ENCODE measurements at regions not wholly inside any gene's neighbourhood (a gene's known extent, or its start where the extent isn't known, plus 50 kb on each side); places are given as distances from the start of the nearest gene placed in this dataset.
"Not testable (repeated sequence)": the region's sequence is repeated elsewhere in the genome, so short reads cannot be mapped to it uniquely, and the experiment has no call there.

DNA sequence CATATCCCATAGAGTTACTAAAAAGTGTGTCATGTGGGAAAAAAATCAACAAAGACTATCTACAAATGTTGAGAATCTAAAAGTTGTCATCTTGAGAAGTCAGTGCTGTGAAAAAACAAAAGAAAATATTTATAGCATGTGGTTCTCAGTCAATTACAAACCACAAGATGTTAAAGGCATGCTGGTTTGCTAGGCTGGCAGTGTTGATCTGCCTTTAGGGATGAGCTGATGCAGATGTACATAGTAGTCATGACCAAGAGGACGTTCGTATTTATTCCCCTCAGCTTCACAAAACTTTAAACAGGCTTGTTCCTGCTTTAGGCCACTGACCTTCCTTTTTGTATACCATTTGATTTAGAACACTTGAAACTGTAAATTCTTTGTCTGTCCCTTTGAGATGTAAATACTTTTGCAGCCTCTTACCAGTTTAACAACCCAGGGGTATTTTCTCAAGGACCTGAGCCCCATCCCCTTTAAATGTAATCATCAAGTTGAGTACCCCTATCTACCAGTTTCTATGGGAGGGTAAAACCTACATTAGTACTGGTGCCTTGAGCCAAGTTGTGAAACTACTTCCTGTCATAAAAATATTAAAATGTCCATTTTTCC is 446.6 kb downstream of the KCNJ18 start:
- DNase-seq, result no peak

DNA sequence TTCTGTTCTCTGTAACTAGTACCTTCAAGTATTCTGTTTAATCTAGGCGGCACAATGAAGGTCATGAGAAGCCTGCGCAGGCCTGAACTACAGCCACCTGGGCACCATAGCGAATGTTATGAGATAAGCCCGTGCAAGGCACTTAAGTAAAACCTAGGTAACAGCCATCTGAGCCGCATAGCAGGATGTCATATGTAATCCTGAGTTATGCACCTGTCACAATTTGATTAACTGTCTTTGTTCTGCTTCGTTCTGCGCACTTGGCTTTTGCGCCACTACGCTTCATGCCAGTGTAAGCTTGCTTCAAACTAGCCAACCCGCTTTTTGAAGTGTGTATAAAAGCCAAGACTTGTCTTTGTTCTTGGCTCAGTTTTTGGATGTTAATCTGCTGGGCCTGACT is 449.8 kb downstream of the KCNJ18 start:
- DNase-seq, result no peak

DNA sequence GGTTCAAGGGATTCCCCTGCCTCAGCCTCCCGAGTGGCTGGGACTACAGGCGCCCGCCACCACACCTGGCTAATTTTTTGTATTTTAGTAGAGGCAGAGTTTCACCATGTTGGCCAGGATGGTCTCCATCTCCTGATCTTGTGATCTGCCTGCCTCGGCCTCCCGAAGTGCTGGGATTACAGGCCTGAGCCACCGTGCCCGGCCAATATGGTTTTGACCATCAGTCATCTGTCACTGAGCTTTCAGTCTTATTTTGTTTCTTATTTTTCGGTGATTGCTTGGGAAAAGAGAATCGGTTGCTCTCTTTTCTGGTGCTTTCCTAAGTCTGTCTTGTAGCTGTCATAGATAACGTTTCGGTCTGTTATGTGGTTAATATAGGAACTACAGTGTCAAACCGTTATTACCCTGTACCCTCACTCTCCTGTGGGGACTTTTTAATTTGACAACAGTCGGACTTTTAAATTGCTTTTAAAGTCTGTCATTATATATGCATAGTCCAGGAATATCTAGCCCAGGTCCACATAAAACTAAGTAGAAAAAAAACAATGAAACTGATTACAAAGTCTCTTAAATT is 453.4 kb downstream of the KCNJ18 start:
- no peak for DNase-seq

DNA sequence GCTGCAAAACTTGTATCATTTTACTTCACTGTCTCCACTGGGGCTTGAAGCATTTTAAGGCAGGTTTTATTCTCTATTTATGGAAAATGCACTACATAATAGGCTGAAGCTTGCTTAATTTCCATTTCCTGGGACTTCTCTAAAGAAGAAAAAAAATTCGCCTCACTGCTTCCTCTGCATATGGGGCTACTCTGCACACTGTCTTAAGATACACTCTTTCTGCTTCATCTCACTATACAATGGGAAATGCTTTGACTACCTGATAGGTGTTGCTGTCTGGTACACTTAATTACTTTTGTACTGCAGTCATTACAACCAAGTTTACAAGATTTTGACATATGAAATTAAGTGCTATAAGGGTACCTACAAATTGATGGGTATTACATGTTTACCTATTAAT is 466.0 kb downstream of the KCNJ18 start:
- DNase-seq, result no peak

DNA sequence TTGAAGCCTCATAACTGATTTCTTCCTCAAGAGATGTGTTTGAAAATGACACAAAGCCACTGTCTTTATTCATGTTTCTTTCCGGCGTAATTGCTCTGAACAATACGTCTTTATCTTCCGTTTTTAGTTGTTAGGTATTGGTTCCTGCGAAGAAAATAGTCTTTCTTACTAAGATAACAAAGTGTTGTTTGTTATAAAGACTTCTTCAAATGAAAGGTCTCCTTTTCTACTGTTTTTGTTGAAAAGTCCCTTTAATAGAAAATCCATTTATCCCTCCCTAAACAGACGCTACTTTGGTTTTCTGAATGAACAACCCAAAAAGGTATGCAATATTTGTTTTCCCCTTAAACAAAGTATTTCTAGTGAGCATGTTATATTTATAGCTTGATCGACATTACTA is 469.1 kb downstream of the KCNJ18 start:
- no peak for DNase-seq

DNA sequence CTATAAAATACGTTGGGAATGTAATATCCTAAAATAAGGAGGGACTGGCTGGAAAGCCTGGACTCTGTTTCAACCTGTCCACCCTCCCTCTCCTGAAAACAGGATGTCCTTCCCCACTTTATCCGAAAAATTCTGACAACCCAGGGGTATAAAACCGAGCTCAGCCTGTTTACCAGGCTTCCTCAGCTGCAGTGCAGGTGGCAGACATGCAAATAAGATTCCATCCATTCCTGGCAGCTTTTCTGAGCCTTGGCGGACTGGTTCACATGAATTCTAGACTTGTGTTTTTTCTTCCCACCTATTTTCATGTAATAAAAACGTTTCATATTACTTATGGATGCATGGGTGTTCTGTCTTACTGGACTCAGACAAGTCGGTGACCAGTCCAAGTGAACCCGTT is 479.3 kb downstream of the KCNJ18 start:
- no peak for DNase-seq

DNA sequence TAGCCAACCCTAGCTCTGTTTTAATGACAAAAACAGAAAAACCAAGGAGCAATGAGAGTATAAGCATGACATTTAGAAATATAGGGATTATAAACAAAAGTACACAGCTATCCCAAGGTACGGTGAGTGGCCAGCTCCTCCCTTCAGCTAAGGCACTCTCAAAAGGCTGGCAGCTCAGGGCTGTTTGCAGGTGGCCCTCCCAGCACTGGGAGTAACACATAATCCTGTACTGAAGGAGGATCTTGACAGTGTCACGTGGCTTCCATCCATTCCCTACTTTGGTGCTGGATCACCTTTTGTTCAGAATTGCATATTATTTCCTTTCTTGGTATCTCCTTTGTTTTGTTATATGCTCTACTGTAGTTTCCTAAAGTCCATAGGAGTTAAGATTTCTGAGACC is 500.8 kb downstream of the KCNJ18 start:
- no peak for DNase-seq

DNA sequence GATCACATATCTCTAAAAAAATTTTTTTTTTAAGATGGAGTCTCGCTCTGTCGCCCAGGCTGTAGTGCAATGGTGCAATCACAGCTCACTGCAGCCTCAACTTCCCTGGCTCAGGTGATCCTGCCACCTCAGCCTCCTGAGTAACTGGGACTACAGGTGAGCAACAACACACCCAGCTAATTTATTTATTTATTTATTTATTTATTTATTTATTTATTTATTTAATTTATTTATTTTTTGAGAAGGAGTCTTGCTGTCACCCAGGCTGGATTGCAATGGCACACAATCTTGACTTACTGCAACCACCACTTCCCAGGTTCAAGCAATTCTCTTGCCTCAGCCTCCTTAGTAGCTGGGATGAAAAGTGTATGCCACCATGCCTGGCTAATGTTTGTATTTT is 507.9 kb downstream of the KCNJ18 start:
- DNase-seq, result not testable (repeated sequence)

DNA sequence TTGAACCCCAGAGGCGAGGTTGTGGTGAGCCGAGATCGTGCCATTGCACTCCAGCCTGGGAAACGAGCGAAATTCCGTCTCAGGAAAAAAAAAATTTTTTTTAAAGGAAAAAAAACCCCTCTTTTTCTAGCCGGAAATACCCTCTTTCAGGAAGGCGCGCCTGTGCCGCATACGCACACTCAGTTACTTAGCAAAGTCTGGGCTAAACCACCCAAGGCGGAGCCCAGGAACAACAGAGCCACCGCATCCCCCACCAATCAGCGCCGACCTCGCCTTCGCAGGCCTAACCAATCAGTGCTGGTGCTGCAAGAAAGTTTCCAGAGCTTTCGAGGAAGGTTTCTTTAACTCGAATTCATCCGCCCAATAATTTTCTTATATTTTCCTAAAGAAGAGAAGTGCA is 510.4 kb downstream of the KCNJ18 start:
- DNase-seq, result no peak

DNA sequence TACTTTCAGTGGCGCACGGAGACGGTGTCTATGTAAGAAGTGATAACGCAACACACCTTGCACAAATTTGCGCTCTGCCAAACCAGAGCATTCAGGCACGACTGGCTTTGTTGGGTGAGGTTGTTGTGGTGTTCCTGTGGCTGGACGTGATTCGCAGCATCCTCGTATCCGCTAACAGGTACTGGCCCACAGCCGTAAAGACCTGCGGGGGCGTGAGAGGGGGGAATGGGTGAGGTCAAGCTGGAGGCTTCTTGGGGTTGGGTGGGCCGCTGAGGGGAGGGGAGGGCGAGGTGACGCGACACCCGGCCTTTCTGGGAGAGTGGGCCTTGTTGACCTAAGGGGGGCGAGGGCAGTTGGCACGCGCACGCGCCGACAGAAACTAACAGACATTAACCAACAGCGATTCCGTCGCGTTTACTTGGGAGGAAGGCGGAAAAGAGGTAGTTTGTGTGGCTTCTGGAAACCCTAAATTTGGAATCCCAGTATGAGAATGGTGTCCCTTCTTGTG is 510.9 kb downstream of the KCNJ18 start:
- DNase-seq, result no peak

DNA sequence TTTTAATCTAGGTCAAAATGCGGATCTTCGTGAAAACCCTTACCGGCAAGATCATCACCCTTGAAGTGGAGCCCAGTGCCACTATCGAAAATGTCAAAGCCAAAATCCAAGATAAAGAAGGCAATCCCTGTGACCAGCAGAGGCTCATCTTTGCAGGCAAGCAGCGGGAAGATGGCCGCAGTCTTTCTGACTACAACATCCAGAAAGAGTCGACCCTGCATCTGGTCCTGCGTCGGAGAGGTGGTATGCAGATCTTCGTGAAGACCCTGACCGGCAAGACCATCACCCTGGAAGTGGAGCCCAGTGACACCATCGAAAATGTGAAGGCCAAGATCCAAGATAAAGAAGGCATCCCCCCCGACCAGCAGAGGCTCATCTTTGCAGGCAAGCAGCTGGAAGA is 511.8 kb downstream of the KCNJ18 start:
- DNase-seq, result not testable (repeated sequence)

DNA sequence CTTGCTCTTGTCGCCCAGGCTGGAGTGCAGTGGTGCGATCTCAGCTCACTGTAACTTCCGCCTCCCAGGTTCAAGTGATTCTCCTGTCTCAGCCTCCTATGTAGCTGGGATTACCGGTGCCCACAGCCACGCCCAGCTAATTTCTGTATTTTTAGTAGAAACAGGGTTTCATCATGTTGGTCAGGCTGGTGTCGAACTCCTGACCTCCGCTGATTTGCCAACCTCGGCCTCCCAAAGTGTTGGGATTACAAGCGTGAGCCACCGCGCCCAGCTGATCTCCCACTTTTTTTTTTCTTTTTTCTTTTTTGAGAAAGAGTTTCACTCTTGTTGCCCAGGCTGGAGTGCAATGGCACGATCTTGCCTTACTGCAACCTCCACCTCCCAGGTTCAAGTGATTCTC is 517.9 kb downstream of the KCNJ18 start:
- DNase-seq, result not testable (repeated sequence)

DNA sequence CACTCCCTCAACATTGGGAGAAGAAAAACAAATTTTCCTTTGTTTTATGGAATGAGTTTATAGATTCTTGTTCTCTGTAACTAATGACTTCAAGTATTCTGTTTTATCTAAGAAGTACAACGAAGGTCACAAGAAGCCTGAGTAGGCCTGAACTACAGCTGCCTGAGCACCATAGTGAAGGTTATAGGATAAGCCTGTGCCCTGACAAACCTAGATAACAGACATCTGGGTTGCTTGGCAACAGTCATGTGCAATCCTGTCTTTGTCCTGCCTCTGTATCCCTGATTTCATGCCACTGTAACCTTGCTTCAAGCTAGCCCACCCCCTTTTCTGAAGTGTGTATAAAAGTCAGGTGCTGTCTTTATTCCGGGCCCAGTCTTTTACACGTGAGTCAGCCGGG is 520.8 kb downstream of the KCNJ18 start:
- DNase-seq, result not testable (repeated sequence)

DNA sequence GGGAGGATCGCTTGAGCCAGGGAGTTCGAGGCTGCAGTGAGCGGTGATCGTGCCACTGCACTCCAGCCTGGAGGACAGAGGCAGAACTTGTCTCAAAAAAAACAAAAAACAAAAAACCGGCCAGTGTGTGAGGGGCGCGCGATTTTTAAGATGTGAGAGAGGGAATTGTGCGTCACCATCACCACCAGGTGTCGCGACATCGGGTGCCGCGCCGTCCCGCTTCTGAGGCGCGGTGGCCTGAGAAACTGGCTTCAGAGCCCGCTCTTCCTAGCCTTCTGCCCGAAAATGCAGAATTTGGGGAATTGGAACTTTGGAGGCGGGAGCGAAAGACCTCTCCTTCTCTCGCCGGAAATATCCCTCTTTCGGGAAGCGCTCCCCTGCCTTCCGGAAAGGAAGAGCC is 524.8 kb downstream of the KCNJ18 start:
- DNase-seq, result no peak

DNA sequence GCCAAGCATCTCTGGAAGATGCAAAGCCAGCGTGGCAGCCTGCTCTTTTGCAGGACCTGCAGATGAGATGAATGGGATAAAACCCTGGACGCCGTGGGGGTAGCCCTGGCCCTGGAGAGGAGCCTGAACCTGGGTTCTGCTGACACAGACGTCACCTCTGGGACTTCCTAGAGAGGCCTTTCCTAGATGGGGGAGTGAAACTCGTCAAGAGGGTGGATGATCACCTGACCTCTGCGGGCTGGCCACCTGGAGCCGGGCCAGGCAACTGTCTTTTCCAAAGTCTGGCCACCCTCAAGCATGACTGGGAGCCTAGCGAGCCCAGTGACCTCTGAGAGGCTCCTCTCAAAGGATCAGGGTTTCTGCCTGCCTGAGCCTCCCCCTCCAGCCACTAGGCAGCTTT is 529.0 kb downstream of the KCNJ18 start:
- DNase-seq, result no peak

DNA sequence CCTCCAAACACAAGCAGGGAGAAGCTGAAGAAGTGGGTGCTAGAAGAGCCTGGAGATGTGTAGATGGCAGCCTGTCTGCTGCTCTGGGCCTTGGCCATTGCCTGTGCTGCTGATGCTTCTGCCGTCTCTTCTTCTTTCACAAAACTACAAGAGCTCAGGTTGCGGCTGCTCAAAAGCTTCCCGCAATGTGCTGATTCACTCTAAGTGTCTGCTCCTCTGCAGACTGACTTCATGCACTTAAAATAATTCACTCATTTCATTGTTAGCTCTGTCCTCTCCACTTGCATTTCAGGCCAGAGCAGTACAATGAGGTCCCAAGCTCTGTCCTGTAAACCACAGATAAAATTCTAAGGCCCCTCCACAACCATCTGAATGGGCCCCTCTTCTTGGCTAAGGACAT is 534.2 kb downstream of the KCNJ18 start:
- DNase-seq, result not testable (repeated sequence)

DNA sequence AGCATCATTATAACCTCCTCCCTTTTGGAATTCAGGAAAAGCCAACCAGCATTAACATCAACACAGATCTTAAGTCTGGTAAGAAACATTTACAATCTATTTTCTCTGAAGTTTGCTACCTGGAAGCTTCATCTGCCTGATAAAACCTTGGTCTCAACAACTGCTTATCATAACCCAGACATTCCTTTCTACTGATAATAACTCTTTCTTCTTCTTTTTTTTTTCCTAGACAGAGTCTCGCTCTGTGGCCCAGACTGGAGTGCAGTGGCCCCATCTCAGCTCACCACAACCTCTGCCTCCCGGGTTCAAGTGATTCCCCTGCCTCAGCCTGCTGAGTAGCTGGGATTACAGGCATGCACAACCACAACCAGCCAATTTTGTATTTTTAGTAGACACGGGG is 534.6 kb downstream of the KCNJ18 start:
- DNase-seq, result not testable (repeated sequence)

DNA sequence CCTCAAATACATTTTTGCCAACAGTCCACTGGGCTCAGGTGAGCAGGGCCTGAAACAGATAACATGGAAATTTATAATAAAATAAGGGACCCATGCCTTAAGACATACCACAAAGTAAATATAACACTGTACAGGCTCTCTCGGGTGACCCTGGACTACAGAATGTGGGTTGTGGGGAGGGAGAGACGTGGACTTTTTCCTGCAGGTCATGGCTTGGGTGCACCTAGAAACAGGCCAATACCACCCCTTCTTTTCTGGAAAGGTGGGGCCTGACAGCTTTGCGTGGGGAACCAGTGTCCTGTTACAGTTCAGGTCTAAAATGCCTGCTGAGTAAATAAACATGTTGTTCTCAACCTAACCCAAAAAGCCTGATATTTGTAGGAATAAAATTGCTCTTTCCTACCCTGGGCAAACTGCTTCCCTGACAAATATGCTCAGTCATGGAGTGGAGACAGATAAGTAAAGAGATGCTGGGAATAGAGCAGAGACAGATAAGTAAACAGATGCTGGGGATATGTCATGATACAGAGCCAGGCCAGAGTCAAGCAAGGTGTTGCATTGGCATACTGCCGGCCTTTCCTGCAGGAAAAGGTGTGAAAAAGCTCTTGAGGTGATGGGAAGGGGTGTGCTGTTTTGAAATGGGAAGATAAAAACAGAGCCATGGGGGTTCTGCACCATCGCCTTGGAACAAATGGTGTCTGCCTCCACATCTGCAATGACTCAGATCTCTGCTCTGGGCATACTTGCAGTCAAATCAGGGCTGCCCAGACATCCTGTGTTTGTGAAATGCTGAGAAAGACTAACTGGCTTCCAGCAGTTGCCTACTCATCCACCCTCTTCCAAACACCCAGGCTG is 535.6 kb downstream of the KCNJ18 start:
- DNase-seq, result not testable (repeated sequence)

DNA sequence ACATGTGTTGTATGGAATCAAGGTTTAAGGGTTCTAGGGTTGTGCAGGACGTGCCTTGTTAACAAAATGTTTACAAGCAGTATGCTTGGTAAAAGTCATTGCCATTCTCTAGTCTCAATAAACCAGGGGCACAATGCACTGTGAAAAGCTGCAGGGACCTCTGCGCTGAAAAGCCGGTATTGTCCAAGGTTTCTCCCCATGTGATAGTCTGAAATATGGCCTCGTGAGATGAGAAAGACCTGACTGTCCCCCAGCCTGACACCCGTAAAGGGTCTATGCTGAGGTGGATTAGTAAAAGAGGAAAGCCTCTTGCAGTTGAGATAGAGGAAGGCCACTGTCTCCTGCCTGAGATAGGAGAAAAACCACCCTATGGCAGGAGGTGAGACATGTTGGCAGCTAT is 537.5 kb downstream of the KCNJ18 start:
- DNase-seq, result not testable (repeated sequence)

DNA sequence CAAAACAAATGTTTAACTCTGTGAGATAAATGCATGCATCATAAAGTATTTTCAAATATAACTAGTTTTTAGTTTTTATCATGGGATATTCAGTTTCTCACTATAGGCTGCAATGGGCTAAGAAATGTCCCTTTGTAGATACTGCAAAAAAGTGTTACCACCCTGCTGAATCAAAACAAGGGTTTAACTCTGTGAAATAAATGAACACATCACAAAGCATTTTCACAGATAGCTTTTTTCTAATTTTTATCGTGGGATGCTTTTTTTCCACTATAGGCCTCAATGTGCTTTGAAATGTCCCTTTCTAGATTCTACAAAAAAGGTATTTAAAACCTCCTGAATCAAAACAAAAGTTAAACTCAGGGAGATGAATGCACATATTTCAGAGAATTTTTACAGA is 541.1 kb downstream of the KCNJ18 start:
- no peak for DNase-seq

DNA sequence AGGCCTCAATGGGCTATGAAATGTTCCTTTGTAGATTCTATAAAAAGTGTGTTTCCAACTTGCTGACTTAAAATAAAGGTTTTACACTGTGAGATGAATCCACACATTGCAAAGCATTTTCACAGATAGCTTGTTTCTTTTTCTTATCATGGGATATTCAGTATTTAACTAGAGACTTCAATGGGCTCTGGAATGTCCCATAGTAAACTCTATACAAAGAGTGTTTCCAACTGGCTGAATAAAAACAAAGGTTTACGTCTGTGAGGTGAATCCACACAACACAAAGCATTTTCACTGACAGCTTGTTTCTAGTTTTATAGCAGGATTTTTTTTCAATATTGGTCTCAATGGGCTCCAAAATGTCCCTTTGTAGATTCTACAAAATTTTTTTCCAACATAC is 550.1 kb downstream of the KCNJ18 start:
- no peak for DNase-seq

DNA sequence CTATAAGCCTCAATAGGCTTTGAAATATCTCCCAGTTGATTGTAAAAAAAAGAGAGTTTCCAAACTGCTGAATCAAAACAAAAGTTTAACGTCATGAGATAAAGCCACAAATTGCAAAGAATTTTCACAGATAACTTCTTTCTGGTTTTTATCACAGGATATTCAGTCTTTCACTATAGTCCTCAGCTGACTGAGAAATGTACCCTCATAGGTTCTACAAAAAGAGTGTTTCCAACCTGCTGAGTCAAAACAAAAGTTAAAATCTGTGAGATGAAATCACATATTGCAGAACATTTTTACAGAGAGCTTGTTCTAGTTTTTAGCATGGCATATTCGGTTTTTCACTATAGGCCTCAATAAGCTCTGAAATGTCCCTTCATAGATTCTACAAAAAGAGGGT is 559.2 kb downstream of the KCNJ18 start:
- DNase-seq, result no peak

DNA sequence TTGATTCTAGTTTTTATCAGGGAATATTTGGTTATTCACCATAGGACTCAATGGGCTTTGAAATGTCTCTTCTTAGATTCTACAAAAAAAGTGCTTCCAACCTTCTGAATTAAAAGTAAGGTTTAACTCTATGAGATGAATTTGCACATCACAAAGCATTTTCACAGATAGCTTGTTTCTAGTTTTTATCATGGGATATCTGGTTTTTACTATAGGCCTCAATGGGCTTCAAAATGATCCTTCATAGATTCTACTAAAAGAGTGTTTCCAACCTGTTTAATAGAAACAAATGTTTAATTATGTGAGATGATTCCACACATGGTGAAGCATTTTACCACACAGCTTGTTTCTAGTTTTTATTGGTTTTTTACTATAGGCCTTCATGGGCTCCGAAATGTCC is 560.7 kb downstream of the KCNJ18 start:
- no peak for DNase-seq

DNA sequence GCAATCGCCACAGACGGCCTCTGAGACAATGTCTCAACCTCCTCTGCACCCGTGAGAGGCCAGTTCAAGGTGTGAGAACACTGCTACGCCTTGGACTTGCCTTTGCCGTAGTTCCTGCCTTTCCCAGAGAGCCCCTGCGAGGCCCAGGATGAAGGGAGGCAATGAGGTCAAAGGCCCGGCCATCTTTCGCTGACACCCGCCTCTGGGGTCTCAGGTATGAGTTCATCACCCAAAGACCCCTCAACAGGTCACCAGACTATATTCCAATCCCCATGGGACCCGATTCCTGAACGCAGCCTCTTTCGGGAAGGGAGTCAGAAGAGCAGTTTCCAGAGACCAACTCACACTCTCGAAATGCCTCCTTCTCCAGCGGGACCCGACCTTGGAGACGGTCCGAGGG is 573.5 kb downstream of the KCNJ18 start:
- no peak for DNase-seq

All from NCI-H2081 (cell line).